Endothelial cell of umbilical vein (primary cell): ENCODE measurements at regions not wholly inside any gene's neighbourhood (a gene's known extent, or its start where the extent isn't known, plus 50 kb on each side); places are given as distances from the start of the nearest gene placed in this dataset.

Experiments used
- BruUV-seq: library from RNA; stranded (reverse); fragments of 400-500 nt; replicated peaks from 2 replicates; lab custom pipeline; 2021; lab: Mats Ljungman, UMichigan
- CTCF ChIA-PET: fragments of 300-600, 350-600 bp; sonication (Branson Sonifier 250); formaldehyde crosslinking; loops from one replicate; lab custom pipeline; 2021; ENCODE audit warnings: antibody characterized with exemption, inconsistent platforms; lab: Charles Lee
- POLR2A ChIA-PET: fragments of 300-600, 350-600 bp; sonication (Branson Sonifier 250); formaldehyde crosslinking; loops from one replicate; lab custom pipeline; 2021; ENCODE audit warnings: antibody characterized with exemption, inconsistent platforms; lab: Charles Lee
- DNase-seq: peaks from one replicate; pipeline ENCODE4 v3.0.0-alpha.2; 2011; ENCODE audit warnings: low read depth, low spot score
- FAIRE-seq: peaks from 2 replicates; lab custom pipeline; 2011; peaks lifted over from hg19 to GRCh38; lab: Jason Lieb, UNC
- H2AFZ ChIP-seq: 2 replicates; pipeline ENCODE4 v1.6.0; 2012; ENCODE audit warnings: low read depth, low read length, control low read depth, inconsistent platforms
- H3K27ac ChIP-seq: 2 replicates; pipeline ENCODE4 v1.5.1; 2011; ENCODE audit warnings: low read depth, mild to moderate bottlenecking, control low read depth, low read length, moderate library complexity; ENCODE audit not compliant: insufficient read depth
- H3K27me3 ChIP-seq, 2 experiments: 2 replicates each; pipeline versions ENCODE4 v1.6.0 to v1.6.1; 2011; ENCODE audit warnings: low read length in 2 of 2, mixed read lengths in 1 of 2; ENCODE audit not compliant: control insufficient read depth in 2 of 2, insufficient read depth in 2 of 2
- H3K36me3 ChIP-seq, 2 experiments: 2 replicates in 1 of 2; 3 replicates in 1 of 2; pipeline ENCODE4 v1.5.1; 2011; ENCODE audit warnings: low read length in 2 of 2, mild to moderate bottlenecking in 1 of 2, moderate library complexity in 1 of 2; ENCODE audit not compliant: control insufficient read depth in 2 of 2, insufficient read depth in 2 of 2; ENCODE audit errors: extremely low read depth in 1 of 2
- H3K4me1 ChIP-seq: 3 replicates; pipeline ENCODE4 v1.5.1; 2011; ENCODE audit warnings: mild to moderate bottlenecking, low read length; ENCODE audit not compliant: control insufficient read depth, insufficient read depth; ENCODE audit errors: extremely low read depth
- H3K4me2 ChIP-seq: 2 replicates; pipeline ENCODE4 v1.6.1; 2011; ENCODE audit warnings: low read length, control low read depth, mixed read lengths; ENCODE audit not compliant: insufficient read depth
- H3K4me3 ChIP-seq, 3 experiments: fragments of 200-600 bp in 1 of 3; sonication (generic), shearing (Covaris generic) in 1 of 3; replicated peaks in 1 of 3; 2 replicates each; pipeline ENCODE4 v1.5.1; 2011 to 2016; ENCODE audit warnings: control low read depth in 3 of 3, low read length in 3 of 3, mild to moderate bottlenecking in 2 of 3, inconsistent platforms in 1 of 3, low read depth in 1 of 3, moderate library complexity in 1 of 3; ENCODE audit not compliant: insufficient read depth in 1 of 3
- H3K79me2 ChIP-seq: 2 replicates; pipeline ENCODE4 v1.6.0; 2012; ENCODE audit warnings: low read length, inconsistent platforms; ENCODE audit not compliant: control insufficient read depth, insufficient read depth
- H3K9ac ChIP-seq: replicated peaks from 2 replicates; pipeline ENCODE3; 2011; ENCODE audit warnings: low read length, control low read depth; ENCODE audit not compliant: insufficient read depth; ENCODE audit errors: extremely low read depth
- H3K9me1 ChIP-seq: replicated peaks from 3 replicates; pipeline ENCODE4 v1.6.0; 2011; ENCODE audit warnings: mild to moderate bottlenecking, low read length; ENCODE audit not compliant: control insufficient read depth, insufficient read depth; ENCODE audit errors: extremely low read depth
- H3K9me3 ChIP-seq: replicated peaks from 2 replicates; pipeline ENCODE4 v1.5.1; 2012; ENCODE audit warnings: low read length, inconsistent platforms; ENCODE audit not compliant: control insufficient read depth, insufficient read depth
- H4K20me1 ChIP-seq: replicated peaks from 2 replicates; pipeline ENCODE3; 2011; ENCODE audit warnings: mild to moderate bottlenecking, low read length; ENCODE audit not compliant: control insufficient read depth, insufficient read depth; ENCODE audit errors: extremely low read depth
- CTCF ChIP-seq, 2 donors: IDR thresholded peaks; 1 replicate in 1 of 2; 2 replicates in 1 of 2; pipeline ENCODE4 v1.5.1; 2011; ENCODE audit warnings: low read length in 2 of 2, mild to moderate bottlenecking in 2 of 2, moderate library complexity in 2 of 2, control low read depth in 1 of 2, inconsistent platforms in 1 of 2, low read depth in 1 of 2; ENCODE audit not compliant: insufficient read depth in 1 of 2; ENCODE audit errors: extremely low read depth in 1 of 2
- EZH2 ChIP-seq: IDR thresholded peaks from 2 replicates; pipeline ENCODE4 v1.6.1; 2012; ENCODE audit warnings: borderline replicate concordance, low read depth, mild to moderate bottlenecking, moderate library complexity, low read length, inconsistent platforms; ENCODE audit not compliant: severe bottlenecking
- GATA2 ChIP-seq: IDR thresholded peaks from 2 replicates; pipeline ENCODE4 v1.7.0; 2011; ENCODE audit warnings: low read depth, mild to moderate bottlenecking, moderate library complexity, mixed read lengths, low read length; ENCODE audit not compliant: insufficient read length, insufficient read depth
- JUN ChIP-seq: IDR thresholded peaks from 2 replicates; pipeline ENCODE4 v1.6.1; 2011; ENCODE audit warnings: borderline replicate concordance, low read depth; ENCODE audit not compliant: insufficient read length, insufficient read depth
- POLR2A ChIP-seq: IDR thresholded peaks from 2 replicates; pipeline ENCODE4 v1.6.1; 2012; ENCODE audit warnings: low read depth, mild to moderate bottlenecking, control low read depth, low read length
- dilution Hi-C: fragments of 300-500 bp; cut with MboI; formaldehyde crosslinking; loops from one replicate; pipeline ENCODE4 v1.15.0; 2019; ENCODE audit warnings: low sequenced_read_pairs; ENCODE audit not compliant: extremely low pct_ligation_motif_present
- intact Hi-C: fragments of 100-400 bp; cut with micrococcal nuclease; formaldehyde crosslinking; loops from one replicate; pipeline ENCODE4 v1.10.0; 2022

DNA sequence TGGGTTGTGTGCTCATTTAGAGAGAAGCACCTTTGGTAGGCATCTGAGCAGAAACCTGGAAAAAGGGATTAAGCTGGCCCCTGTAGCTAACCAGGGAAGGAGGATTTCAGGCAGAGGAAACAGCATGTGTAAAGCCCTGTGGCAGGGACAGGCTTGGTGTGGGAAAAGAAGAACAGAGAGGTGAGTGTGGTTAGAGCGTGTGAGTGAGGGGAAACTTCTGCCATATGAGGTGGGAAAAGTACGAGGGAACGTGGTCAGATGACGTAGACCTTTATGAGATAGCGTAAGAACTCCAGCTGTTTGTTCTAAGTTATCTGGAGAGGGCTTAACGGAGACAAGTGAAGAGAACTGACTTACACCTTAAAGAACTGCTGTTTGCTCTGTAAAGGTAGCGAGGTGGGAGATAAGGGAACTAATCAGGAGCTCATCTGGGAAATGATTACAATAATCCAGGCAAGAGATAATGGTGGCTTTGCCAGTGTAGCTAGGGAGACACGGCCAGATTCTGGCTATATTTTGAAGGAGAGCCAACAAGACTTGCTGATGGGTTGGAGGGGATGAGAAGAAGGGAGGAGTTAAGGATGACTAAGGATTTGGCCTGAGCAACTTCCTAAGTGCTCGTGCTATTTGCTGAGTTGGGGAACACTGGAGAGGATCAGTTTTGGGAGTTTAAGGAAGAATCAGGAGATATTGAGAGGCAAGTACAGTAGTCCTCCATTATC is 234.0 kb downstream of the ETNK1 start:
- FAIRE-seq (no peak), DNase-seq (no peak)
- Histone ChIP-seq H3K4me1 (no peaks in the 10 kb centered on the region), H3K9me1 (no peaks in the 10 kb centered on the region), H3K4me2 (no peak overlapping the region), H2AFZ (no peak overlapping the region), H3K36me3 (no peaks in the 10 kb centered on the region), H3K27me3 (peaks cover 0 to 1% of the 10 kb centered on the region in 2 experiments), H3K4me3 (no peak overlapping the region), H4K20me1 (no peaks in the 10 kb centered on the region), H3K79me2 (no peaks in the 10 kb centered on the region), H3K9me3 (no peaks in the 10 kb centered on the region), H3K27ac (no peak overlapping the region), H3K9ac (no peak overlapping the region)
- dilution Hi-C loops (no loop called here), intact Hi-C loops (loop anchor here (10.0 kb wide), 1 partner anchor 174 kb away; no protein-coding TSS in a partner anchor)
- no TSS peak for BruUV-seq
- ChIA-PET POLR2A (no interaction called here), CTCF (interaction anchor here (2.0 kb wide), 1 partner anchor 517 kb away, joined by 5 read pairs; no protein-coding TSS in a partner anchor)
- TF ChIP-seq CTCF (IDR thresholded peaks at IDR 0.05; ENCODE audit: extremely low read depth in 1 of 2, insufficient read depth in 1 of 2, low read depth in 1 of 2, low read length in 2 of 2) (no peak), POLR2A (no peak), JUN (no peak), GATA2 (no peak), EZH2 (no peak)
